ENCODE measurements at regions not wholly inside any gene's neighbourhood (a gene's known extent, or its start where the extent isn't known, plus 50 kb on each side); places are given as distances from the start of the nearest gene placed in this dataset.

DNA sequence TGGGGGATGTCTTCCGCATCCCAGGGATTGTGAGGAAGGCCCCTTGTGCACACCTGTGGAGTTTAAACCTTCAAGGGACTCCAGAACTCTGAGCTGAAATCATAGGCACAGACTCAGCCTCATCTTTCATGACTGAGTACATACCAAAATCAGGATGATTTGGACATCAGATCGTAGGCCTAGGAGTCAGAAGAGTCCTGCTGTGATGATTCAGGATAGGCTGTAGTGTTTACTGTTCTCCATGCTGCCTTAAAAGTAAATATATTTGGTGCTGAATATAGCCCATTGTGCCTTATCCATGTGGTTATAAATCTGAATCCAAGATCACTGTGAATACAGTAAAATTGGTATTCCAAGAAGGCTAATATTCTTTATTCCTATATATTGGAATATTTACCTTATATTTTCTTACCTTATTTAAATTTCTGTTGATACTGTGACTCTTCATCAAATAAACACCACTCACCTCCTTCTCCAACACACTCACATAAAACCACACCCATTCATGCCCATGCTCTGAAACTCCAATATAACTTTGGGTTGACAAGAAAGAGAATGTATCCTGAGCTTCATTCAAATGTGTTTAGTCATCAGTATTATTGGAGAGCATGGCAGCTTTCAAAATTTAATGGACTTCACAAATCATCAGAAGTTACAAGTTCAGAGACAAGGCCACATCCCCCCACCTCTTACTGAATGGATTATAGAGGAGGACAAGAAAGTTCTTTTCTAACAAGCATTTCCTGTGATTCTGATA, 561.4 kb upstream of the LINC00305 start:
- TF ChIP-seq ZNF644 (CRISPR knock-in tag; IDR thresholded peaks at IDR 0.05; ENCODE audit: low read depth) (no peak), TAF1 (CRISPR knock-in tag; IDR thresholded peaks at IDR 0.05) (no peak), ZNF563 (CRISPR knock-in tag; IDR thresholded peaks at IDR 0.05) (no peak), ZNF24 (IDR thresholded peaks at IDR 0.05) (no peak), ESRRA (CRISPR knock-in tag; IDR thresholded peaks at IDR 0.05; ENCODE audit: low read depth) (no peak)
- TF ChIP-seq, protein P1, sequence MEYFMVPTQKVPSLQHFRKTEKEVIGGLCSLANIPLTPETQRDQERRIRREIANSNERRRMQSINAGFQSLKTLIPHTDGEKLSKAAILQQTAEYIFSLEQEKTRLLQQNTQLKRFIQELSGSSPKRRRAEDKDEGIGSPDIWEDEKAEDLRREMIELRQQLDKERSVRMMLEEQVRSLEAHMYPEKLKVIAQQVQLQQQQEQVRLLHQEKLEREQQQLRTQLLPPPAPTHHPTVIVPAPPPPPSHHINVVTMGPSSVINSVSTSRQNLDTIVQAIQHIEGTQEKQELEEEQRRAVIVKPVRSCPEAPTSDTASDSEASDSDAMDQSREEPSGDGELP (IDR thresholded peaks at IDR 0.05; ENCODE audit: borderline replicate concordance, low read depth), result no peak
- TF ChIP-seq, protein P2, sequence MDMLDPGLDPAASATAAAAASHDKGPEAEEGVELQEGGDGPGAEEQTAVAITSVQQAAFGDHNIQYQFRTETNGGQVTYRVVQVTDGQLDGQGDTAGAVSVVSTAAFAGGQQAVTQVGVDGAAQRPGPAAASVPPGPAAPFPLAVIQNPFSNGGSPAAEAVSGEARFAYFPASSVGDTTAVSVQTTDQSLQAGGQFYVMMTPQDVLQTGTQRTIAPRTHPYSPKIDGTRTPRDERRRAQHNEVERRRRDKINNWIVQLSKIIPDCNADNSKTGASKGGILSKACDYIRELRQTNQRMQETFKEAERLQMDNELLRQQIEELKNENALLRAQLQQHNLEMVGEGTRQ (IDR thresholded peaks at IDR 0.05; ENCODE audit: low read depth, low read length), result no peak
- TF ChIP-seq, protein P2 (CRISPR knock-in tag; IDR thresholded peaks at IDR 0.05; ENCODE audit: borderline replicate concordance), result no peak
